ENCODE measurements at regions not wholly inside any gene's neighbourhood (a gene's known extent, or its start where the extent isn't known, plus 50 kb on each side); places are given as distances from the start of the nearest gene placed in this dataset.

DNA sequence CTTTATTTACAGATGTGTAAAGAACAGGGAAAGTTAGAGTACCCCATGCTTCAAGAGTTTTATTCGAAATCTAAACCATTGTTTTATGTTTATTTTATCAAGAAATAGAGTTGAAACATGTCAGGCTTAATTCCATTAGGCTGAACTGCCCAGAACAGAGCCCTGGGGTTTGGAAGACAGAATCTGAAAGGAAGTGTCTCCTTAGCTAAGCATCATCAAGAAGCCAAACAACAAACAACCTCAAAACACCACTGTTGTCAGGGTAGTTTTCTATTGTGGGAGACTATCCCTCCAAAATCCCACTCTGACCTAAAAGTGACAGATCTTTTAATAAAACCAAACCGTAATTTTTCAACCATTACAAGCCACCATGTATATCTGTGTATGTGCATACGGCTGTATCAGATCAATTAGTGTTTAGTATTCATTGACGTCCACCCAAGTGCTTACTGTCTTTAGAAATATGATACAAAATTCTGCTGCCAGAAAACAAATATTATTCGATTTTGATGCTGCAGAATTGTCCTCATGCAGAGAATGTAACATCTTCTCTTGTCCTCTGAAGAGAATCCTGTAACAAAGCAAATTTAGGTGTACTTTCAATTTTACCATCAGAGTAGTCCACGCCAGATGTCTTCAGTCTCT is 271.9 kb upstream of the TMEM161B start:
- no peak for DNase-seq

DNA sequence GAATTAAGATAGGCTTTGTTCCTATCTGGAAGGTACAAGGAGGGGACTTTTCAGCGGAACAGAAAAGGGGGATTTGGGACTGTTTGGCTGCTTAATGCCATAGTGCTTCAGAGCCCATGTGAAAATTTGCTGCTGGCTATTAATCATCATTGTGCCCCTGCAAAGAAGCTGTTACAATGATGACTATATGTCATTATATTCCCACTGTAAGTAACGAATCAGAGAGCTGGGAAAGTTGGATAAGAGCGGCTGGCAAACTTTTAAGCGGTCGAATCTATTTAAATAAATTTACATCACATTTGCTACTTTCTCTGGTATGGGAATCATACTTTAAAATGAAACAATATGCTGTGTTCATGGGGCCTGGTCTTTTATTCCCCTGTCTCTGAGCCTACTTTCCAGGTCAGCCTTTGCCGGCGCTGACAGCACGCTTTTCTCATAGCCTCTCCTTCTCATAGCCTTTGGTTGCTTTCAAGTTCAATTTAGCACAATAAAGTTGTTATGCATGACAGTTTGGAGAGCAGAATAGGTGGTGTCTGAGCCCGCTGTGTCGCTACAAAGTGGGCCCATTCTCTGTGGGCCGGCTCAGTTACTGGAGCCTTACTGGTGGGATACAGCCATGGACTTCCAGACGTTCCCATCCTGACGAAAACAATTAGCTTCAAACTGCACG is 271.2 kb upstream of the TMEM161B start:
- DNase-seq: no peak

DNA sequence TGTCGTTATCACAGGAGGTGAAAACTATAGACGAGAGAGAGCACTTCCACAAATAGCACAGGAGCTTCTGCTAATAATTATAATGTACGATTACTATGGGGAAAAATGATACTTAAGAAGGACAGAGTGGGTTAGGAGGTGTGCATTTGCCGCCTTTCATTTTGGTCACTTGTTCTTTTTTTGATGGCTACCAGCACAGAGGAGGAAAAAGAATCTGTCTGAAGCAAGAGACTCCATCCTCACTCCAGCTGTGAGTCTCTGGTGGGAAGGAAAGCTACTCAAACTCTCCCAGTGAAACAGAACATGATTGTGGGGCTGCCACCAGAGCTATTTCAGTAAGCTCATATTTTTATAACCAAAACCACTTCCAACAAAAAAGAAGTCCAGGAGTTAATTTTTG is 270.4 kb upstream of the TMEM161B start:
- no peak for DNase-seq

DNA sequence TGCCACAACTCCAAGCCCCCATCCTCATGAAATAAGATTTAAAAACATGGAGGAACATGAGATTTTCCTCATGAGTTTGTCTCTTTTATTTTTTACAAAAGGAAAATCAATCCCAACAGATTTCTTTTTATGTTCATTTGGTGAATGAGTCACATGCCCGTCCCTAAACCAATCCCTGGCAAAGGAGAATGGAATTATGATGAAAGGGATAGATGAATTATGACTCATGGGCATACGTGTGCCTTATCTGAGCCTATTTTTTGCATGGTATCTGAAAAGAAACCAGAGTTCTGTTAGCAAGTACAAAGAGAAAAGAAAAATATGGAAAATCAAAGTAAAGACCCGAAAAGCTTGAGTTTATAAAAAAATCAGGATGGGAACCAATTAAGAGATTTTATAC is 267.5 kb upstream of the TMEM161B start:
- DNase-seq: no peak

DNA sequence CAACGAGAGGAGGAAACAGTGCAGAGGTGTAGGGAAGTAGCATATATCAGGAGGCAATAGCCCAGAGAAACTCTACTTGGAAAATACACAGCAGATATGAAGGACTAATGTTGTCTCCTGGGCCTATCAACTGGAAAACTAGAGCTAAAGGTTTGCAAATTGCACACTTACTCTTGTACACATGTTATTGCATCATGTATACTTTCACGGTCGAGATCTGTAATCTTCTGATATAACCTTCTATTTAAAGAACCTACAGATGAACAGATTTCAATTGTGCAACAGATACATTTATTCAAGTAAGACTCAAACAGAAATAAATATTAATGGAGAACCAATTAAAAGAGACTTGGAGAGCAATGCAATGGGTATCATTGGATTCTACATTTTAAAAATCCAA is 256.3 kb upstream of the TMEM161B start:
- no peak for DNase-seq

DNA sequence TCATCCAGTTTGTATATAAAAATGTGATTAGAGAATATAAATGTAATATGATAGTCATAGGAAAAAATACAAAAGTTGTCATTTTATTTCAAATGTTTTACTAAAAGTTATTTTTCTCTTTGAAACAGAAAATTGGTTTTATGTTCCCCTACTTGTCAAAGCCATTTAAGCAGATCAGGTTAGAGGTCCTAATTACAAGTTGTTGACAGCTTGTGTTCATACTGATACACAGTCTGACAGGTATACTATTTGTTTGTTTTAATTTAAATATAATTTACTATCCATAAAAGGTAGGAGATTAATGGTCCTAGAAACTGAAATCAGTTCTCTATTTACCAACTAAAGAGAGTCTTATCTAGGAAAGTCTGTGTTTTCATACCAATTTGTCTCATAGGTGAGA is 250.4 kb upstream of the TMEM161B start:
- DNase-seq: no peak

DNA sequence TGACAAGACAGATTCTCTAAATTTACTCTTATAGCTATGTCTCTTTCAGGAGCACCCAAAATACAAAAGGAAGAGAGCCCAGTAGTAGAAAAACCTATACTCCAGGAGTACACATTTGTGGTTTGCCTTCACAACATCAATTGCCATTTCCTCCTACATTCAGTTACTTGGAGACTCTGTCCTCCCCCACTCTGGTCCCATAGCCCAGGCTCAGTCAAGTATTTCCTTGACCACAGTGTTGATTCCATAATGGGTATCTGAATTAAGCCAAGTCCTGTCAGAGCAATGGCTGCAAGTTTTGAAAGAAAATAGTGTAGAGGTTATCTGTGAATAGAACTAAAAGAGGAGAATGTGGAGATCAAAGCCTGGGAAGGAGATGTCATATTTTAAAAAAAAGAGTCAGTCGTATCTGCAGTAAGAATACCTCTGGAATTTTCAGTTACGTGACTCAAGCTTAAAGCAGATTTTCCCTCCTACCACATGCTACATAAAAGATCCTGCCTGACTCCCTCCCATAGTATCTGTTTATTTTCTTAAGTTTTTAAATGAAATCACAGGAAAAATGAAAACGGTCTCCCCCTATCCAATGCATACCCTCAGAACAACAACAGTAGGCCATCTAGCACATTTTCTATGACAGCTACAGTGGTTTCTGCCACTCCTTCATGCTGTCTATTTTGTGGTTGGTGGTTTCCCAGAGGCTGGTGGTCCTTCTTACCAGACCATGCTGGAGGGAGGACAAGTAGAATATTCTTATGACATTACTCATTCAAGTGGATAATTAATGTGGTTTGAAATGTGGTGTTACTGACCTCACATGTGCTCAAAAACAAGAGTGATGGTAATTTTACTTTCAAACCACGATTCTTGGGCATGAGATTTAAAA is 249.7 kb upstream of the TMEM161B start:
- no peak for DNase-seq

DNA sequence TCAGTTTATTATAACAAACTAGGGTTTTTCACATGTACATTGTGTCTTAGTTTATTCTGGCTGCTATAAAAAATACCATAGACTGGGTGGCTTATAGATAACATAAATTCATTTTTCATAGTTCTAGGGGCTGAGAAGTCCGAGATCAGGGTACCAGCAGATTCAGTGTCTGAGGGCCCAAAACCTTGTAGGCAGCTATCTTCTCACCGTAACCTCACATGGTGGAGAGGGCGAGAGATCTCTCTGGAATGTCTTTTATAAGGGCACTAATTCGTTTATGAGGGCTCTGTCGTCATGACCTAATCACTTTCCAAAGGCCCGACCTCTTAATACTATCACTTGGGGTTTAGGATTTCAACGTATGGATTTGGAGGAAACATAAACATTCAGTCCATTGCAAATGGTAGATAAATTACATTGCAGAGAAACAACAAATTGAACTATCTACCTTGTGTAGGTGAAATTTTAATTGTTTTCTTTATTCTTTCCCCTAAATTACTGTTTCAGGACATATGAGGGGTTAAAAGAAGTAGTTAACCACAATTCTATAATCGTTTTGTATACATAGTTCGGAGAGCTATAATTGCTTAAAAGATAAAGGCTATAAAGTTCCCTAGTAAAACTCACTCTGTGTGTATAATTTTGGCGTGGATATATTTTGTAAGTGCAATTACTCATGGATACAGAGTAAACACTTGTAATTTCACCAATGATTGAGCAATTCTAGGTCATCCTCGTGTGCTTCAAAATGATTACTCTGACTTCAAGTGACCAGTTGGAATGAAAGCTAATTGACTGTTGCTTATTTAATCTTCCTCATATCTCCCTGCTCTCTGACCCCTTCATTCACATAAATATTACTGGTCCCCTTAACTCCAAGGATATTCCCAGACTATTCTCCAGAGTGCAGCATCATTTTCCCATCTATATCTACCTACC is 247.5 kb upstream of the TMEM161B start:
- no peak for DNase-seq

DNA sequence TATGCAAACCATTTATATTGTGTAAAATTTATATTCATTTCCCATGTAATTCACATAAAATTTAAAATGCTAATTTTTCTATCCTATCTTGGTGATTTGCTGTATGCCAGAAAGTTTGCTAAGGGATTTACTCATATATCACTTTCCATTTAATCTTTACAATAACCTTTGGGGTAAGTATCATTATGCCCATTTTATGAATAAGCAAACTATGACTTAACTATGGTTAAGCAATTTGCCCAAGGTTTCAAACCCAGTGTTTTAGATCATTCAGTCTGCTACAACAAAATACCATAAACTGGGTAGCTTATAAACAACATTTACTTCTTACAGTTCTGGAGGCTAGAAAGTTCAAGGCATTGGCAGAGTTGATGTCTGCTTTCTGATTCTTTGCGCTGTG is 246.4 kb upstream of the TMEM161B start:
- DNase-seq: no peak

DNA sequence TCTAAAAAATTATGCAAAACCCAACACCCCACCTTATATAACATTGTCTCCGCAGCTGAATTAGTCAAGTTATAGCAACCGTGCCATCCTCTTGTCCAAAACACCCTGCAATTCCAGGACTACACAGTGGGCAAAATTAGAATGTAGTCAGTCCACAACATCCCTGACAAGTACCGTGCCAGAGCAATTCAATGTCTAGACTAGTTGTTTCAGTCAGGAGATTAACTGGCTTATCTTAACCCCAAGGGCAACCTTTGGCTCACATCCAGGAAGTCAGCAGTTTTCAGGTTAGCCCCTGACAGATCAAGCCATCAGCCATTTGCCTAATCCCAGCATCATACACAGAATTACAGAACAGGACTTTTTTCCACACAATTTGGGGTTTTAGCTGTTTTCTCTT is 240.8 kb upstream of the TMEM161B start:
- DNase-seq: no peak

DNA sequence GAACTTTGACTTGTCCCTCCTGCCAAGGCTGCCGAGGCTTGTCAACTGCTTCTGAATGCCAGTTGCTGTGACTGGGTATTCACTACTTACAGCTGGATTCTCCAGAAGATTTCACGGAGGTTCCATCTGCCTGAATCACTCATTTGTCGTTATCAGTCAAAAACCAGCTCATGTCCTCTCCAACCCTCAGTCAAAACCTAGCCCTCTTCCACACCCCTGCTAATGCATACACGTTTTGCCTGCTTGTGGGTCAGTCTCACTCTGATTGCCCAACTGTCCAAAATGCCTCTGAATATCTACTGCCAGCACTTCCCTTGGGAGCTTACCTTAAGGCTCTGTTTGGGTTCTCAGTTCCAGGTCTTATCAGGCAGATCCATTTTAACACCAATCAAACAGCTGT is 238.6 kb upstream of the TMEM161B start:
- DNase-seq: no peak

DNA sequence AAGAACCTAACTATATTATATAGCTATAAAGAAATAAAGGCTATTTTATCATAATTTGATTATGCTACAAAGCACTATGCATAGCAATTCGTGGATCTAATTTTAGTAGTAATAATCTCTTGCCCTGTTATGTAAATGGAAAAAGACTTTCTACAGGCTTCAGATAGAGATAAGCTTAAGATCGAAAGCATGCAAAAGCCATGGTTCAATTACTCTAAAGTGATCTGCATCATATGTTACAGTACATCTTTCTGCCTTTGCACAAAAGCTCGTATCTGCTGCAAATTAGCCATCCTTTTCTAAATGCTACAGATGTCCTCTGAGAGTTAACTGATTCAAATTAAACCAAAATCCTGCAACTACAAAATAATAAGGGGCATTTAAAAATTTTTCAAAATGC is 234.8 kb upstream of the TMEM161B start:
- DNase-seq: no peak

DNA sequence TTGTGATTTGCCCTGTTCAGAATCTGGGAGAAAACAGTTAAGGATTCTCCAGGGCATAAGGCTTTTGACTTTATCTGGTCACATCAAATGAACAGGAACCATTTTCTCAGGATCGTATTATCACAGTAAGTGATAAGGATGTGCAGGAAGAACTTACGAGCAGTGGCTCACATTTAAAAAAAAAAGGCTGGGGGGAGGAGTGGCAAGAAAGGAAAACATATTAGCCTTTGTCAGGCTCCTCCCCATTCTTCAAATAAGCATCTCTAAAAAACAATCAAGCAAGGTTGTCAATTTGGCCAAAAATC is 234.3 kb upstream of the TMEM161B start:
- no peak for DNase-seq

DNA sequence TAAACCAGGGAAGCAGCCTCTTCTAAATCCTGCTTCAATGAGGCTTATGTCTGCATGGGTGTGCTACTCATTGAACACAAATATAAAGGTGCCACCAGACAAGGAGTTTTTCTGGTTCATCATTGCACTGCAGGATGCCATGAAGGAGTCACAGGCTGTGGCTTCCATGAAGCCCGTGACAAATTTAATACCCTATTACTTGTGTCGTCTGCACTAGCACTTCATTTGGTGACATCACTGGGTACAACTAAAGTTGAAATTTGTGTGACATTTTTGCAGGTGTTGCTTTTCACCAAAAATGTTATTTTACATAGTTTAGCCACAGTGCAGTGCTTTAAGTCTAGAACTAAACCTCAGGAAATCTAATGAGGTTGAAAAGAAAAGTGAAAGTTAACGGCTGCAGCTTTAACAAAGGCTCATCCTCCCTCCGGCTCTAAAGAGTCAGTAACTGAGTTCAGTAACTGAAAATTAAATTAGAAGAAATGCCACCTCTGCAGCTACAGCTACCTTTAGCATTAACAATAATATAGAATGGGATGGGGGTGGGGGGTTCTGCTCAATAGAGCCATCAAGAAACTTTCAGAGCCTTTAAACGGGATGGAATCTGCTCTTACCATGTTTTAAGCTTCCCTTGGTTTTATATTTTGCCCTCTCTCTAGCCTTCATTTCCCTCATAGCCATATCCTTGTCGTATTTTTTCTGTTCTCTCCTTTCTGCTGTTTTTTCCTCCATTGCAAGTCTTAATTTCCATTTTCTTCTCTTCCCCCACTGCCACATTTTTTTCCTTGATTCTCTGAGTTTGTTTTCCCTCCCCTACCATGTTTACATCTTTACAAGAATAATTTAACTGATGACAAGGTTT is 233.8 kb upstream of the TMEM161B start:
- DNase-seq: peak; percentile 1 to 9

DNA sequence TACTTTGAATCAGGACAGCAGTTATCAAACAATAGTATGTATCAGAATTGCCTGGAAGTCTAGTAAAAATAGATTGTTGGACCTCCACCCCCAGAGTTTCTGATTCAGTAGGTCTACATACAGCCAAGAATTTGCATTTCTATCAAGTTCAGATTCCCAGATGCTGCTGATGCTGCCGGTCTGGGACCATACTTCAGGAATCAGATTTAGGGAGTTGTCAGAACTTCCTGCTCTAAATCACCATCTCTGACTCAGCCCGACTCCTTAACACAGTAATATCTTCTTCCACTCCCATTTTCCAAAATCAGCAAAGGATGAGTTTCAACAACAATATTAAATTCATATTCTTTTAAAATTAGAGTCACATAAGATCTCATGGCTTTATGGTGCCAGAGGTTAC is 227.2 kb upstream of the TMEM161B start:
- no peak for DNase-seq

DNA sequence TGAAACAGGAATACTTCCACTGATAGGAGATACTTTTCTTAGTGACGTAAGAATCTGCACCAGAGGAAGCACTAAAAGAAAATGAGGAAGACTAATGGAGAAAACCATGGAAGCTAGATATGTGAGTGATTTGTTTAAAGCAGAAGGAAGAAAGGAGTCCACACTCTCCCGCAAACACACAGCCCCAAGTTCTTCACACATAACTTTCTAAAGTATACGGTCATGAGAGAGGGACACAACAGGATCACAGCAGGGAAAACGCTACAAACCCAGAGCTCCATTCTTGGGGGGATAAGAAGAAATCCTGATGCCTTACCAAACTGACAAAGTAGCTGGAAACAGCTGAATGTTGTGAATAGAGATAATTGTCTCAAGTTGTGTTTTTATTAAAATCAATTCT is 222.2 kb upstream of the TMEM161B start:
- no peak for DNase-seq

DNA sequence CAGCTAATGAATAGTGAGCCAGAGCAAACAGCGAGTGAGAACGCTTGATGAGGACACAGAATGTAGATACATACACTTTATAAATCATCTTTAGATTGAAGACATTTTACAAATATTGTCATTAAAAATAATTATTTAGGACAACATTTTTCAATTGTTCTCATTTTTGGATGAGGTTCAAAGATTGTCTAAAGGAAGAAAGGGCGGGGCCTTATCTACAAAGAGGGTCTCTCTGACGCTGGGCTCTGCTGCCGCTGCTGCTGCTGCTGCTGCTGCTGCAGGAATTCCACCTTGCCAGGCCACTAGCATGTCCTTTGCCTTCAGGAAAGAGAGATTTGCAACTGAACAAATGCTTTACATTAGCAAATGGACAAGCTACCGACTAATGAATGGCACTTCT is 220.7 kb upstream of the TMEM161B start:
- no peak for DNase-seq

DNA sequence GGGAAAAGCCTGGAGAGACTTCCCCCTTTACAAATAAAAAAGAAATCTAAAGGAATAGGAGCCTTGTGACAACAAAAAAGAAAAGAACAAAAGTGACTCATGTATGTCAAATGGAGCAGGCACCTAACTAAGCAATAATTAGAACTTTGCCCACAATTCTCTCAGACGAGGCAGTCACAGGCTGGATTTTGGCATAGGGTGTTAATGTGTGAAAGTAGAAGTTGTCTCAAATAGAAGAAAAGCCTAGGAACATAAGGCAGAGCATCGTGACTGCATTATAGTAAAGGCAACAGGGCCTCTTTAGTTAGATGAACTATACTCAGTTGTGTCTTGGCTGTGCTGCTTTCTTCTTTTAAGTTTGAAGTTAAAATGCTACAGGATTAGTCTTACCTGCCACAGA is 219.9 kb upstream of the TMEM161B start:
- no peak for DNase-seq

DNA sequence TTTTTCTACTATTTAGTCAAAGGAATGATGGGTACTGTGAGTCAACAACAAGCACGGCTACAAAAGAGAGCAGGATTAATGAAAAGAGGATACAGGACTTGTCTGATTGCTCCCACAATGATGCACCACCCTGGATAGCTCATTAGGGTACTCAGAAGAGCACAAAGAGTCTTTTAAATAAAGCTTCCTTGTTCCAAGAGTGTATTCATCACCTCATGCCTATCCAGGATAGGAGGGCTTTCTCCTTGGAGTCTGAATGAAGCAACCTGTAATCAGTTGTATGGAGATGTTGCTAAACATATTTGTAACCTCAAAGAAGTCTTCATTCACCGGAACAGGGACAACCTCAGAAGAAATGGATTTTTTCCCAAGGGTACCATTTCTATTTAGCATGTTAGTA is 219.5 kb upstream of the TMEM161B start:
- no peak for DNase-seq

DNA sequence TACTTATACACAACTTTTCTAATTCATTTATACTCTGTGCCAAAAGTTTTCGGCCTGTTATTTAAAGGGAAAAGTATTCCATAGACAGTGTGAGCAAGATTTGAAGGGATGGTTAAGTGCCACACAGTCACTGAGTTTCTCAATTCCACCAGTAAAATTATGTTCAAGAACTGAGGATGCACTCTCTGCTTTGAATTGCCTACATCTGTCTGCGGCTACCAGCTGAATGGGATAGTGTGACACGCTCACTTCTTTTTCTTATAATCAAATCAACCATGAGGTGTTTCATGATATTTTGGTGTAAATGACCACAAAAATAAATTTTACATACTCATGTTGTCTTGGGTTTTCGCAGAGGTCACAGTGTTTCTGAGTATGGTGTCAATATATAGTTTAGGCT is 218.4 kb upstream of the TMEM161B start:
- DNase-seq: no peak

DNA sequence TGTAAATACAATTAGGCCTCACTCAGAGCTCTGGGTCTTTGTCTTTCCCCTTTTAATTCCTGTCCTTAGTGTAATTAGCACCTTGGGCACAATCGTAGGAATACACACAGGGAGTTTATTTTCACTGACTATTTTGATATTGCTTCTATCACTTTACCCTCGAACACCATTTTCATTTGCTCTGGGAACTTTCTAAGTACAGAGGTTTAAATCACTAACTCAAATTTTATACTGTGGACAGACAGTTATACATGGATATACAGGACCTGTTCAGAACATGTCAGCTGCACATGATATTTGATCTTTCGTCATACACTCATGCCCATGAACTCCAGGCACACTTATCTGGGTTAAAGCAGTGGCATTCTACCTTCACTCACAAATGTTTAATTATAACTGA is 217.8 kb upstream of the TMEM161B start:
- no peak for DNase-seq

DNA sequence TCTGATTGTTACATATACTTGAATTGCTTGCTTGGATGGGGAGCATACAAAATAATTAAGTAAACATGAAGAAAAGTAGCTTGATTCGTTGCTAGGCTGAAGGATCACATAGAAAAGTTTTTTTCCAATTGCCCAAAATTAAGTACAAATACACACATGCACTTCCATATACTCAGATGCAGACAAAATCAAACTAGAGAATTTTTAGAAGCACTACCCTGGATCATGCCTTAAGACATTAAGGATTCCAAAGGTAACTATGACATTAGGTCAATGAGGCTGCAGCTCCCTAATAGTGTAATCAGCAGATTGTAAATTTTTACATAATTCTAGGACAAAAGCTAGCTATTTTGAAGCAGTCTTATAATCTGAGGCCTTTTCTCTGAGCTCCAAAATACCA is 216.9 kb upstream of the TMEM161B start:
- DNase-seq: no peak
